ENCODE measurements at regions not wholly inside any gene's neighbourhood (a gene's known extent, or its start where the extent isn't known, plus 50 kb on each side); places are given as distances from the start of the nearest gene placed in this dataset.

GRCh38 chr10:35940141-35941041 lies 298.3 kb upstream of the FZD8 start:
- TF ChIP-seq CTCF (IDR thresholded peaks at IDR 0.05) (no peak), POLR2A (IDR thresholded peaks at IDR 0.05) (no peak)
